ENCODE measurements at regions not wholly inside any gene's neighbourhood (a gene's known extent, or its start where the extent isn't known, plus 50 kb on each side); places are given as distances from the start of the nearest gene placed in this dataset.
A peak's percentile ranks its signal among the peaks of the same experiment; 100 is the strongest.

DNA sequence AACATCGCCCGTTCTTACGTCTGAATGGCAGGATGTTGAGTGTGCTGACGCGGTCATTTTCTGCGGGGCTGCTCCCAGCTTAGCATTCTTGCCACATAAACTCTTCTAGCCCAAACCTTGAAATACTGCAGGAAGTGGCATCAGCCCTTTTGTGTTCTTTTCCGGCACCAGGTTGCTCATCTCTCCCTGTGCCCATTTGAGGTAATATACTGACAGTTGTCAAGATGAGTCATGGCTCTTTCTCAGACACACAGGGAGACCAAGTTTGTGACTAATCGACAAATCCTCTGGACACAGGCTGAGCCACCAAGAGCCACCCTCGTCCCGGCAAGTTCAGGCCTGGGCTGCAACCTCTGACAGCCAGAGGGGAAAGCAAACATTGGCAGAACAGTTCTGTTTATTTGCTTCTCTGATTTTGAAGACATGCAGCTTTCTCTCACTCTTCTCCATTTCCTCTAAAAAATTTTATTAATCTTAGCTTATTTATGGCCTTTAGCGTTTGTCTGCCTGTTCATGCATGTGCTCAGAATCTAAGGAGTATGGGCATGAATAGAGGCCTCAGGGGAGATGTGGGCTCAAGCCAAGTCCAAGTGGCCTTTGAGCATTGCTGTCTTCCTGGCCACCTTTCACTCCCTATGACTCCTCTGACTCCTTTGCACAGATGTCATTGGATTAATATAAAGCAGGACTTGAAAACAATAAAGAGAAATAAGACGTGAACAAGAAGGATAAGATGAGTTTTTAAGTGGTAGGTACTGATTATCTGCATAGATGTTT, 328.2 kb upstream of the JAG1 start (continued):
- no peak for TF ChIP-seq POLR2AphosphoS5 (IDR thresholded peaks at IDR 0.05; ENCODE audit: low read depth, low read length)
- peak; percentile 81 for TF ChIP-seq FOSL2 (IDR thresholded peaks at IDR 0.05; ENCODE audit: borderline replicate concordance, low read depth)
- TF ChIP-seq RCOR1 (IDR thresholded peaks at IDR 0.05; ENCODE audit: low read length) = no peak
- peak; percentile 62 for TF ChIP-seq GABPA (IDR thresholded peaks at IDR 0.05; ENCODE audit: low read depth)
- TF ChIP-seq TCF12 (IDR thresholded peaks at IDR 0.05) = peak; percentile 76
- TF ChIP-seq RFX5 (IDR thresholded peaks at IDR 0.05; ENCODE audit: low read length) = no peak
- TF ChIP-seq, protein P1, sequence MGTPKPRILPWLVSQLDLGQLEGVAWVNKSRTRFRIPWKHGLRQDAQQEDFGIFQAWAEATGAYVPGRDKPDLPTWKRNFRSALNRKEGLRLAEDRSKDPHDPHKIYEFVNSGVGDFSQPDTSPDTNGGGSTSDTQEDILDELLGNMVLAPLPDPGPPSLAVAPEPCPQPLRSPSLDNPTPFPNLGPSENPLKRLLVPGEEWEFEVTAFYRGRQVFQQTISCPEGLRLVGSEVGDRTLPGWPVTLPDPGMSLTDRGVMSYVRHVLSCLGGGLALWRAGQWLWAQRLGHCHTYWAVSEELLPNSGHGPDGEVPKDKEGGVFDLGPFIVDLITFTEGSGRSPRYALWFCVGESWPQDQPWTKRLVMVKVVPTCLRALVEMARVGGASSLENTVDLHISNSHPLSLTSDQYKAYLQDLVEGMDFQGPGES (IDR thresholded peaks at IDR 0.05; ENCODE audit: low read depth, low read length) = no peak
- TF ChIP-seq FOXJ3 (CRISPR knock-in tag; IDR thresholded peaks at IDR 0.05) = no peak
- no peak for TF ChIP-seq RAD21 (IDR thresholded peaks at IDR 0.05; ENCODE audit: low read length)
- TF ChIP-seq, protein P2, sequence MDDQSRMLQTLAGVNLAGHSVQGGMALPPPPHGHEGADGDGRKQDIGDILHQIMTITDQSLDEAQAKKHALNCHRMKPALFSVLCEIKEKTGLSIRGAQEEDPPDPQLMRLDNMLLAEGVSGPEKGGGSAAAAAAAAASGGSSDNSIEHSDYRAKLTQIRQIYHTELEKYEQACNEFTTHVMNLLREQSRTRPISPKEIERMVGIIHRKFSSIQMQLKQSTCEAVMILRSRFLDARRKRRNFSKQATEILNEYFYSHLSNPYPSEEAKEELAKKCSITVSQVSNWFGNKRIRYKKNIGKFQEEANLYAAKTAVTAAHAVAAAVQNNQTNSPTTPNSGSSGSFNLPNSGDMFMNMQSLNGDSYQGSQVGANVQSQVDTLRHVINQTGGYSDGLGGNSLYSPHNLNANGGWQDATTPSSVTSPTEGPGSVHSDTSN (IDR thresholded peaks at IDR 0.05) = peak; percentile 94
- TF ChIP-seq, protein P3, sequence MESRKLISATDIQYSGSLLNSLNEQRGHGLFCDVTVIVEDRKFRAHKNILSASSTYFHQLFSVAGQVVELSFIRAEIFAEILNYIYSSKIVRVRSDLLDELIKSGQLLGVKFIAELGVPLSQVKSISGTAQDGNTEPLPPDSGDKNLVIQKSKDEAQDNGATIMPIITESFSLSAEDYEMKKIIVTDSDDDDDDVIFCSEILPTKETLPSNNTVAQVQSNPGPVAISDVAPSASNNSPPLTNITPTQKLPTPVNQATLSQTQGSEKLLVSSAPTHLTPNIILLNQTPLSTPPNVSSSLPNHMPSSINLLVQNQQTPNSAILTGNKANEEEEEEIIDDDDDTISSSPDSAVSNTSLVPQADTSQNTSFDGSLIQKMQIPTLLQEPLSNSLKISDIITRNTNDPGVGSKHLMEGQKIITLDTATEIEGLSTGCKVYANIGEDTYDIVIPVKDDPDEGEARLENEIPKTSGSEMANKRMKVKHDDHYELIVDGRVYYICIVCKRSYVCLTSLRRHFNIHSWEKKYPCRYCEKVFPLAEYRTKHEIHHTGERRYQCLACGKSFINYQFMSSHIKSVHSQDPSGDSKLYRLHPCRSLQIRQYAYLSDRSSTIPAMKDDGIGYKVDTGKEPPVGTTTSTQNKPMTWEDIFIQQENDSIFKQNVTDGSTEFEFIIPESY (IDR thresholded peaks at IDR 0.05; ENCODE audit: borderline replicate concordance, low read depth) = peak; percentile 47; the same call in 1 of the 2 replicates
- TF ChIP-seq SMC3 (IDR thresholded peaks at IDR 0.05; ENCODE audit: low read depth, low read length) = no peak
- TF ChIP-seq, protein P4, sequence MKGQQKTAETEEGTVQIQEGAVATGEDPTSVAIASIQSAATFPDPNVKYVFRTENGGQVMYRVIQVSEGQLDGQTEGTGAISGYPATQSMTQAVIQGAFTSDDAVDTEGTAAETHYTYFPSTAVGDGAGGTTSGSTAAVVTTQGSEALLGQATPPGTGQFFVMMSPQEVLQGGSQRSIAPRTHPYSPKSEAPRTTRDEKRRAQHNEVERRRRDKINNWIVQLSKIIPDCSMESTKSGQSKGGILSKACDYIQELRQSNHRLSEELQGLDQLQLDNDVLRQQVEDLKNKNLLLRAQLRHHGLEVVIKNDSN (IDR thresholded peaks at IDR 0.05; ENCODE audit: borderline replicate concordance, low read depth) = no peak
- TF ChIP-seq CHD2 (IDR thresholded peaks at IDR 0.05; ENCODE audit: low read length, partially characterized antibody) = no peak
- no peak for TF ChIP-seq YY1 (IDR thresholded peaks at IDR 0.05; ENCODE audit: low read depth)
- TF ChIP-seq NFIC (IDR thresholded peaks at IDR 0.05; ENCODE audit: borderline replicate concordance) = no peak

DNA sequence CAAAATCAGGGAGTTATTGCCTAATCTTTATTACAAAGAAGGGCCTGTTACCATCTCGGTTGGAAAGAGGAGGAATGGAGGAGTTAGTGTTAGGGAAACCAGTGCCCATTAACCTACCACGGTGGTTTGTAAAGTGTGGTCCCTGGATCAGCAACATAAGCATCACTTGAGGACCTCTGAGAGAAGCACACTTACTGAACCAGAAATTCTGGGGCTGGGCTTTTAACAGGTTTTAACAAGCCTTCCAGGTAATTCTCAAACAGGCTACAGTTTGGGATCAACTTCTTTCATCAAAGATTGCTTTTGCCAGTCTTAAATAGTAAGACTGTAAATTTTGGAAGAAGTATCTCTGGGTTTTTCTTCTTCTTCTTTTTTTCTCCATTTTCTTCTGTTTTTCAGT, 329.5 kb upstream of the JAG1 start:
- Histone ChIP-seq H3K9me2 (no peaks in the 10 kb centered on the region), H3K27me3 (ENCODE audit: insufficient read depth) (no peaks in the 10 kb centered on the region), H3K4me3 (ENCODE audit: low read depth in 2 of 2, low read length in 1 of 2) (no peak overlapping the region), H3K4me1 (ENCODE audit: control insufficient read depth in 1 of 2, insufficient read depth in 2 of 2, low read depth in 1 of 2, low read length in 1 of 2) (peaks cover 0 to 13% of the 10 kb centered on the region in 2 experiments; a peak in 1 of 4 replicates), H3F3A (replicated peaks; ENCODE audit: insufficient read depth) (peaks cover 12% of the 10 kb centered on the region), H3K9ac (no peak overlapping the region), H3K4me2 (no peak overlapping the region), H3K79me2 (ENCODE audit: insufficient read depth) (no peaks in the 10 kb centered on the region), H4K20me1 (ENCODE audit: insufficient read depth) (no peaks in the 10 kb centered on the region), H3K9me3 (no peaks in the 10 kb centered on the region), H3K27ac (ENCODE audit: low read depth in 2 of 2, low read length in 1 of 2) (peak overlapping the region in 1 of 2 experiments; percentile 74; a peak in 1 of 4 replicates), H2AFZ (ENCODE audit: low read depth) (0 out of 2 replicates have a peak overlapping the region, but pooled peaks have one; percentile 6), H3K36me3 (replicated peaks in 1 of 2; ENCODE audit: control insufficient read depth in 1 of 2, insufficient read depth in 2 of 2, low read length in 1 of 2) (no peaks in the 10 kb centered on the region)
- ChIA-PET CTCF (no interaction called here), POLR2A (no interaction called here)
- TF ChIP-seq, protein P1 (IDR thresholded peaks at IDR 0.05; ENCODE audit: low read depth, low read length) = no peak
- no peak for DNase-seq
- 70% methylated on average over 2 of the region's 2 CpGs for WGBS (ENCODE audit: low lambda C conversion rate)
